ENCODE measurements at regions not wholly inside any gene's neighbourhood (a gene's known extent, or its start where the extent isn't known, plus 50 kb on each side); places are given as distances from the start of the nearest gene placed in this dataset.

GRCh38 chr7:43042302-43042701 is 70.1 kb upstream of the HECW1 start:
- no peak for TF ChIP-seq CTCF (IDR thresholded peaks at IDR 0.05)
- no peak for TF ChIP-seq RAD21 (IDR thresholded peaks at IDR 0.05; ENCODE audit: low read length)
